Stimulated activated CD4-positive, alpha-beta T cell treated with anti-CD3 and anti-CD28 coated beads, Interleukin-4, amount 100 ng/mL, for 24 hours (primary cell): ENCODE measurements at regions not wholly inside any gene's neighbourhood (a gene's known extent, or its start where the extent isn't known, plus 50 kb on each side); places are given as distances from the start of the nearest gene placed in this dataset.

Experiments
- DNase-seq: peaks from one replicate; pipeline ENCODE4 v3.0.0-alpha.2; 2020

DNA sequence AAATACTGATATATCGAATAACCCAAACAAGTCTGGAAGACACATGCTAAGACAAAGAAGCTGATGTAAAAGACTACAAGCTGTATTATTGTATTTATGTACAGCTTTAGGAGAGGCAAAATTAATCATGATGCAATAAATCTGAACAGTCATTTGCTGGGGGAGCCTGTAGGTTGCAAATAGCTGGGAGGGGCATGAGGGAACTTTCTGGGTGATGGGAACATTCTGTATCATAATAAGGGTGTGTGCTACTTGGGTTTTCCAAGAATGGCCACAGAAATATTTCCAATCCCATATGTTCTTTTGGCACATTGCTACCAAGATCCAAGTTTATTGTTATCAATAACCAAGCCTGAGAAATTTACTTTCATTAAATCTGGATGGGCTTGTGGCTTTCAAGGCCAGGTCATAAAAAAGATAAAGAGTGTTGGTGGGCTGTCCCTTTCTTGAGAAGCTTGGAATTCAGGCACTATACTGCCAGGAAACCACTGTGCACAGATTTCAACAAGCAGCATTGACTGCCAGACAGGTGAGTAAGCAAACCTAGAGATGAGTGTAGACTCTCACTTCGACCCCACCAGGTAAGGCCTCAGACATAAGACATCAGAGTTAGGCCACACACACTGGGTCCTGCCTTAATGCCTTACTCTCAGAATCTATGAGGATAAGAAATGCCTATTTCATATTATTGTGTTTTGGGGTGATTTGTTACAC lies 629.7 kb upstream of the FZD8 start:
- no peak for DNase-seq

DNA sequence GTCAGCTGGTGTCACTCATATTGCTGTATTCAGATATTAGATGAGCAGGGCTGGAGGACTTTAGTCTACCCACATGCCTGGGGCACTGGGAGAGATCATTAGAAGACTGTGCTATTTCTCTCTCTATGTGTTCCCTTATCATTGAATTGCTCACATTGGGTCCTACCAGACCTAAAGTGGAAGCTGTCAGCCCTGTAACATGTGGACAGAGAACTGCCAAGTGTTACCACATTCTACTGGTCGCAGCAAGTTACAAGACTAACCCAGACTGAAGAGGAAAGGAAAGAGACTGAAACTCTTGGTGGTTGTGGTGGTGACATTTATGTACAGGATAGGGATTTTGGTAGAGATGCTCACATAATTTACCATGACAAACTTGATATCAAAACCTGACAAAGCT lies 627.1 kb upstream of the FZD8 start:
- no peak for DNase-seq

DNA sequence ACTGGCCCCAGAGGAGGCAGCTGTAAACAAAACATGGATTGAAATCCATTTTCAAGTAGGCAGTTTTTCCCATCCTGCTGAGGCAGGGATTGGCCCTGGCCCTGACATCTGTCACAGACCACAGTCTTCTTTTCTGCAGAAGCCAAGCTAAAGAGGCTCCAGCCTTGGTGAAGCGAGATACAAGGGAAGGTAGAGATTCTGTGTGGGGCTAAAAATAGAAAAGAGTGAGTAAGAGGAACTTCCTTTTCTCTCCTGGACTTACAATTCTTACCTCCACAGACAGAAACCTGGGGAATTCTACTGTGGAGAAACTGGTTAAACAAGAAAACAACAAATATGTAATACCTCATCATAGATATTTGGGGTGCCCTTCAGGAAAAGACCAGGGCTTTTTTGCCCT lies 624.8 kb upstream of the FZD8 start:
- no peak for DNase-seq

DNA sequence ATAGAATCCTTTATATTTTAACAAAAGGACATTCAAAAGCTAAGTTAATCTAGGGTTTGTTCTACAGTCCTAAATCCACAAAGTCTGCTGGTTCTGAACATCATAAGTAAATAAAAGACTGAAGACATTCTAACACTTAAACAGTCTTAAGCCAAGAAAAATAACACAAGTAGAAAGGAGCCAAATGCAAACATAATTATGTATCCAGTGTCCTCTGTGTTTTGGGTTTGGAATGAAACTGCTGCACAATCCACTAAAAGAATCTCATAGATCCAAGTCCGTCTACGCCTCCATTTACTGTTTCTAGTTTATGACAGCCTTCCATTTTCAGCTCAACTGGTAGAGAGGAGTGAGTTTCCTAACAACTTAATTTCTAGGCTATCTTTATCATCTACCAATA lies 623.6 kb upstream of the FZD8 start:
- DNase-seq: no peak

DNA sequence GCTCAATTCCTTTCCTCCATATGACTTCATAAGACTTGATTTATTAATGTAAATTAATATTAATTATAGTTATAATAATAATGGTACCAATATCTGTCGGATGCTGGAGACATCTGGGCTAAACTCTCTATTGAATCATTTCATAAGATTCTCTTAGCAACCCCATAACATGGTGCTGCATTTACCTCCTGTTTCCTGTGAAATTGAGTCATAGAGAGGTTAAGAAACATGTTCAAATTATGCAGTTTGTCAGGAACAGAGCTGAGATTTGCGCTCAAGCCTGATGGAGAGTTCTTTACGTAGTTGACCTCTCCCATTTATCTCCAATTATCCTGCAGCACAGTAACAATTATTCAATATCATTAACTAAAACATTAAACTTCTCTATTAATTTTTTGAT lies 621.8 kb upstream of the FZD8 start:
- DNase-seq: no peak

DNA sequence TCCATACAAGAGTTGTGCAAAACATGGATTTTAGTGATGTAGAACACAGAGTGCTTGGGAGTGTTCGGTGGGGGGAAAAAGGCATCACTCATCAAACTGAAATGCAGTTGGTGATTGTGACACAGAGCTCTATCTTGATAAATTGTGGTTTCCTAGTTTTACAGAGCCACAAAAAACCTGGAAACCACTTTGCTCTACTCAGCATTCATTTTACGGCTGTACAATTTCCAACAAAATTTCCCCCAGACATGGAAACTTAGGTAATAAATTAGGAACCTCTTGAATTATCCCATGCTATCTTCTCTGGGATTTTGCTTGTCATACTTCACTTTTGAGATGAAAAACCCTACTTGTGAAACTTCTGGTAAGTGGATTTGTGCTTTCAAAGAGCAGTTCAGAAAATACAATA lies 614.9 kb upstream of the FZD8 start:
- no peak for DNase-seq

DNA sequence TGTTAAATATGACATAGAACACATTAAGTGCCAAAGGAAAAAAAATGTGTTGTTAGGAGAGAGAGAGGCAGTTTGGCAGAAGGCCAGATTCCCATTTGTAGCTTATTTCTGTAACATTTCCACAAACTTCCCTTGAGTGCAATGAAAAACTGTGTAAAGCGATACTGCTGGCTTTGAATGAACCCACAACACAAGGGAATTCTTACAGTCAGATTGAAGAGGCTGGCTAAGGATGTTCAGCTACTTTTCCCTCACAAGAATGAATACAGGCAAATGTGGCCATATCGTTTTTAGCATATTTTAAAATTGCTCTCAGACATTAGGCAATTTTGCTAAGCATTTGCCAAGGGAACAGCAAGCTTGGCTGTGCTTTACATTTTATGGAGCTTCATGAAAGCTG lies 614.1 kb upstream of the FZD8 start:
- DNase-seq: no peak

DNA sequence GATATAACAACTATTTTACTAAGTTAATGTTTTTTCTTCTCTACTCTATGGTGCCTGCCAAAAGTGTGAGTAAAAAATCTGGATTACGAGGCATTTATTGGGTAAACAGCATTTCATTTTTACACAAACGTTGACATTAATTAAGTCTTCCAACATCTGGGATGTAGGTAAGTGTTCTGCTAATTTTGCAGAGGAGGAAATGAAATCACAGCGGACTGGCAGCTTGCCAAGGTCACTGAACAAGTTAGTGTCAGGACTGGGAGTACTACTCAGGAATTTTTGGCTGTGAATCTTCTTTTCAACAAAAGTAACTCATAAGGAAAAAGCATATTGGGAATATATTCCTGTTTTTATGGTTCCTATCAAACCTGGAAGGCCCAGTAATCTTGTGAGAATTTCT lies 612.1 kb upstream of the FZD8 start:
- no peak for DNase-seq

DNA sequence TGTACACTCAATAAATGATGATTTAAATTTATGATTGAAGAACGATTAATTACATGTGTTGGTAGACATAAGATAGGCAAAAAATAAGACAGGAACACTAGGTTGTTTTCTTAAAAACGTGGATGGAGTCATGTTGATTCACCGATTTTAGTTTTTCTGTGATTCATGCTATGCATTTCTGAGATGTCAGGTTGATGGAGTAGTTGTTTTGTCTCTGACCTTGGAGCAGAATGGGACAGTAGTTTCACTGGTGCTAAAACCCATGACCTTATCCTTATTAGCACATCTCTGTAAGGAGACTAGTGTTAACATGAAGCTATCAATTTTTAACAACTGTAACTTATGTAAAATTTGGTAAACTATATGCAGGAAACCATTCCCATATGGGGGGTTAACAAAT lies 611.6 kb upstream of the FZD8 start:
- no peak for DNase-seq

DNA sequence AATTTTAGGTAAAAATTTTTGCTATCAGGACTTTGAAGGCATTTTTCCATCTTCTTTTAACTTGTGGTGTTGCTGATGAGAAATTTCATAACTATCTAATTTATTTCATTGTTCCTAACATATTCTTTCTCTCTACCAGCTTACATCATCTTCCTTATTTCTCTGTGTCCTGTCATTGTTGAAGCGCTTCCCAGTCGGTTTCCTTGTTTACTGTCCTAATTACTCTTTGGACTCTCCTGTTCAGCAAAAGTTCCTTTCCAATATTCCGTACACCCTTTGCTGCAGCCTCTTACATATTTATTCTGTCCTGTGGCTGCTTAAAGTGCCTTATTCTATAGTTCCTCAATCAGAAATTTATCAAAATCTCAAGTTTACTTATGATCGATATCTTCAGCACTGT lies 609.0 kb upstream of the FZD8 start:
- DNase-seq: no peak

DNA sequence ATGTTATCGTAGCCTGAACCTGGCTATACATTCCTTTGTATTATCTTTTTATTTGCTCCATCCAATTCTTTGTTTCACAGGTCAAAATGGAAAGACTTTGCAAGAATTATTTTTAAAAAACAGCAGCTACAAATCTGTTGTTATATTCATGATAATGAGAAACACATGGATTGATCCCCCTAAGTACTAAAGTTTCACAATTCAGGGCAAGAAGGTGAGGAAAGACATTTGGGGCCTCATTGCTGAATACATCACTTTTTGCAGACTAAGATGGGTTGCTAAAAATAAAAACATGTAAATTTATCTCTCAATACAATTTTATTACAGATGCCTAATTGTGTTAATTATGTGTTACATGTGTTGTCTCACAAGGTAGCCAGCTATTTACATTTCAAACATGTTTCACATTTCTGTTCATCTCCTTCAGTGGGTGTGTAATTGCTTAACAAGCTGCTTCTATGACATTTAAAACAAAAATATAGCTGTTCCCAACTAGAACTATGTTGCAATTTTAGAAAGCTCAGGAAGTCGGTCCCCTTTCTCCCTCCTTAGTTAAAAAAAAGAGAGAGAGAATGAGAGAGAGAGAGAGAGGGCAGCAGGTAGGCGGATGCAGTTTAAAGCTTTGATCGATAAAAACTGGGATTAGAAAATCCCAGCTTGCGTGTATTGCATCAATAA lies 606.3 kb upstream of the FZD8 start:
- no peak for DNase-seq

DNA sequence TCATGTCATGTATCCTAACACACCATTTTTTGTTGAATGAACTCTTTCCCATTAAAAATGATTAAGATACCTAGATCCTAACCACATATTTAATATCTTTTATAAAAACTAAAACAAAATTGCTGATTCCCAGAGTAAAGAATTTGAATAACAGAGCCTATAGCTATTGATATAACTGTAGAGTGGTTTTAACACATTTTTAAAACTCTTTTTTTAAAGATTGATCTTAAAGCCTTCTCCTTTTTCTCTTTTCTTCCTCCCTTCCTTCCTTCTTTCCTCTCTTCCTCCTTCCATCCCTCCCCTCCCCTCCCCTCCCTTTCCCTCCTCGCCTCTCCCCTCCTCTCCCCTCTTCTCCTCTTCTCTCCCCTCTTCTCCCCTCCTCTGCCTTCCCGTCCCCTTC lies 605.4 kb upstream of the FZD8 start:
- no peak for DNase-seq

DNA sequence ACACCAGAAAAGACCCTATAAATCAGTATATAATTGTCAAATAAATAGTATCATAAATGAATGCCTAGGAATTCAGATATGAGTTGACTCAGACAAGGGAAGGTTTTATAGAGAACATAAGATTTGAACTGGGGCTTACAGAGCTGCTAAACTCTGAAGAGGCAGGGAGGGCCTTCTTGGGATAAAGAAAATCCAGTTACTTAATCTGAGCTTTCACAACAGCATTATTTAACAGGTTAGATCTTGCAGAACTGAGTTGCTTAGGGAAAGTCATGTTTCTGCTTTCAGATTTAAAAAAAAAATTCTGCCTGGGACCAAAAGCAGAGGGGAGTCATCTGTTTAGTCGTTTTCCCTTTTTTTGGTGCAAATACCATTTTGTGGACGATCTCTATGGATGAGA lies 594.8 kb upstream of the FZD8 start:
- no peak for DNase-seq

DNA sequence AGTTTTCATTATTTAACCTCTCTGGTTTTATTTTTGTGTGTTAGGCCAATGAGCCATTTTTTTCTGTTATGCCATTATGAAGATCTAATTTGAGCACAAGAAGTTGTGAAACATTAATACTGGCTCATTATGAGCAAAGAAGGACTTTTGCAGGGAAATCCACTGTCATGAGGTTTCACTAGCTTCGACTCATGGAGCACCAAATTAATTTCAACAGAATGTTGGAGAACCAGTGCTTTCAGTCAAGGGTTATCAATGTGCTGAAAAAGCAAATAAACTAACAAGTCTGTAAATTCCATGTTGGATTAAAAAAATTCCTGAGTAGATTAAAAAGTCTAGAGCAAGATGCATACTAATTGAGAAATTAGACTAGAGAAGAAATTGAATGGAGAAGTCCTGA lies 594.2 kb upstream of the FZD8 start:
- no peak for DNase-seq

DNA sequence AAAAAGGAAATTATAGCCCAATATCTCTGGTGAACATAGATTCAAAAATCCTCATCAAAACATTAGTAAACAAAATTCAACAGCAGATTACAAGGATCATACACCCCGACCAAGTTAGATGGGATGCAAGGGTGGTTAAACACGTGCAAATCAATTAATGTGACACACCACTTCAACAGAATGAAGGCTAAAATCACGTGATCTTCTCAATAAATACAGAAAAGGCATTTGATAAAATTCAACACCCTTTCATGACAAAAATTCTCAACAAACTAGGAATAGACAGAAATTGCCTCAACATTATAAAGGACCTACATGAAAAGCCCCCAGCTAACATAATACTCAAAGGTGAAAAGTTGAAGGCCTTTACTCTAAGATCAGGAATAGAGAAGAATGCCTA lies 590.8 kb upstream of the FZD8 start:
- DNase-seq: no peak

DNA sequence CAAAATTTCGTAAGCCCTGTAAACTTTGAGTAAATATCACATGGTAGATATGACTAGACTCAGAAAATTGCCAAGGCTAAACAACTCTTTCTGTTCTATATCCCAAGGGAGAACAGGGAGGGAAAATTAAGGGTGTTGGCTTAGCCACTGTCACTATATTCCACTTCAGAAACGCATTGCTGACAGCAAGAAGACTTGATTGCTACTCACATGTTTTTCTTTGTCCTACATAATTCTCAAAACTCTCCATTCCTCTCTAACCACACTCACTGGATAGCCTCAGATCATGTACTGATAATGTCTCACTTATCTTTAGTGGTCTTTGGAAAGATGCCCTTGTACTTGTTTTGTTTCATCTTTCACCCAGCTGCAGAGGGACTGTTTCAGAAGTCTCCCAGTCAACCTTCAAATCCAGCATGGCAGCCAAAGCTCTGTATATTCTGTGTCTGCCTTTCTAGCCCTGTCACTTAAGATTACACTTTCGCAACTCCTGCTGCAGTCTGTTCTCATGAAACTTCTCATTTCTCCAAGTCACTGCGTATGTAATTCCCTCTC lies 582.4 kb upstream of the FZD8 start:
- DNase-seq: no peak

DNA sequence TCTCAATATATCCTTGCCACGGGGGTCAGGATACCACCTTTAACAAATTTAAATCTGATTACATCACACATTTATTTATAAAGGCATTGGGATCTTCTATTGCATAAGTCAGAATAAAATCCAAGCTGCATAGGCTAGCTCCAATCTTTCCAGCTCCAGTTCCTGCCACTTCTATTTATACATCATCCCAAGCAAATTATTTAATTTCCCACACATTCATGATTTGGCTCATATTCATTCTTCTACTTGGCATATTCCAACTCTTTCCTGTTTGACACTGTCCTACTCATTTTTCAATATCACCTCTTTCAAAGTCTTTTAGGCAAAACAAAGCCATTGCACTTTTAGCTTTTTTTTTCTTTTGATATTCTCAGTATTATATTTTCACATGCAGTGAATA lies 579.0 kb upstream of the FZD8 start:
- no peak for DNase-seq

DNA sequence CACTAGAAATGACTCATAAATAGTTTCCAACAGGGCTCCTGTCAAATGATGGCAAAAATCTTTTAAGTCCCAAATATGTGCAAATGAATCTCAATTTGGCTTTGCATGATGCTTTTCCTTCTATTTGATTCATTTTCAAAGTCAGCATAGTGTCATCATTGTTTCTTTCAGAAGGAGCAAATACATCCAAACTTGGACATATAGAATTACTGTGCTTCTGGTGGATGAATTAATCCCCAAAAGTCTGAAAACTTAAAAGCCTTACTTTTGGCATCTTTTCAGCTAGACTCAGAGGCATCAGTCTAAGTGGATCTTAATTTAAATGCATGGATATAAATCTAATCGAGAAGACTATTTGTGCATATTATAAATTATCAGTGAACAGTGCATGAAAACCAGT lies 578.1 kb upstream of the FZD8 start:
- DNase-seq: no peak

DNA sequence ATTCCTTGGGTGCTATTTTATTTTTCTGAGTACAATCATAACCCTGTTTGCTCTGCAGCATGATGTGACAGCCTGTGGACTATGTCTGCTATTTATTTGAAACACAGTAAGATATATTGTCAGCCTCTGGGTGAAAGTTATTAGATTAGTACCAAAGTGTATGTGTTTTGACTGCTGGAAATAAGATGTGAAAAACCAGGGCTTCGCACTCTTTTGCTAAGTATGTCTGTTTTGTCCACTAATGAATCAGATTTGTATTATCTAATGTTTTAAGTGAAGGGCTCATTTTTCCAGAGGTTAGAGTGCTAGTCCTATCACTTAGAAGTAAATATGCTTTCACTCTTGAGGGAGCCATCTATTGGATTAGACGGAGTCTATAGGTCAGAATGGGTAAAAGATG lies 569.8 kb upstream of the FZD8 start:
- no peak for DNase-seq

DNA sequence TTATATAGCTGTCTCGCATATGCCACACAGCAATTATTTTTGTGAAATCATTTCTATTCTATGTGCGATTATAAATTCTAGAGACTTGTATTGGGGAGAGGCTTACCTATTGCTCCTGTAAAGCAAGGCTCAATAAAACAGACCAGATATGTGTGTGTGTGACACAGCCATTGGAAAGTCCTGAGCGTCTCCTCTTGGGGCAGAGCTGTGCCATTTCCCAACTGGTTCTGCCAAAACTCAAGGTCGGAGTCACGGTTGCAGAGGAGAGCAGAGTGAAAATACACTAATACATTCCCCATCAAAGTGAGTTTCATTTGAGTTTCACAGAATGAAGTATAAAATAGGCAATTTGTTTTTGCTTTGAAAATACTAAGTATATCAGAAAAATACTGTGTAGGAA lies 567.4 kb upstream of the FZD8 start:
- DNase-seq: no peak

DNA sequence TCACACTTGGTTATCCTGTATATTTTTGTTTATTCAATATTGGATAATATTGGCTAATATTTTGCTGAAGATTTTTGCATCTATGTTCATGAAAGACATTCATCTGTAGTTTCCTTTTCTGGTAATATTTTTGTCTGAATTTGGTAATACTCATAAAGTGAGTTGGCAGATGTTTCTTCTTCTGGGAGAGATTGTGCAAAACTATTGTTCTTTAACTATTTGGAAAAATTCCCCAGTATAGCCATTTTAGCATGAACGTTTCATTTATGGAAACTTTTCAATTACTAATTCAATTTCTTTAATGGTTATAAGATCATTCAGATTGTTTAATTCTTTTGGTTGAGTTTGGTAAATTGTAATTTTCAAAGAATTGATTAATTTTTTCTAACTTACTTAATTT lies 560.8 kb upstream of the FZD8 start:
- no peak for DNase-seq

DNA sequence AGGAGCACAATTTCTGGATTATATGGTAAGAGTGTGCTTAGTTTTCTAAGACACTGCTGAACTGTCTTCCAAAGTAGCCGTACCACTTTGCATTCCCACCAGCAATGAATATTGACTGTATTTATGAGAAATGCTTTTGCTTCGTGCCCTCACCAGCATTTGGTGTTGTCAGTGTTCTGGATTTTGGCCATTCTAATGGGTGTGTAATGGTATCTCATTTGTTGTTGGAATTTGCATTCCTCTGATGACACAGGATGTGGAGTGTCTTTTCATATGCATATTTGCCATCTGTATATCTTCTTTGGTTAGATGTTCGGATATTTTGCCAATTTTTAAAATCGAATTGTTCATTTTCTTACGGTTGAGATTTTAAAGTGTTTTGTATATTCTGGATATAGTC lies 558.5 kb upstream of the FZD8 start:
- DNase-seq: no peak

DNA sequence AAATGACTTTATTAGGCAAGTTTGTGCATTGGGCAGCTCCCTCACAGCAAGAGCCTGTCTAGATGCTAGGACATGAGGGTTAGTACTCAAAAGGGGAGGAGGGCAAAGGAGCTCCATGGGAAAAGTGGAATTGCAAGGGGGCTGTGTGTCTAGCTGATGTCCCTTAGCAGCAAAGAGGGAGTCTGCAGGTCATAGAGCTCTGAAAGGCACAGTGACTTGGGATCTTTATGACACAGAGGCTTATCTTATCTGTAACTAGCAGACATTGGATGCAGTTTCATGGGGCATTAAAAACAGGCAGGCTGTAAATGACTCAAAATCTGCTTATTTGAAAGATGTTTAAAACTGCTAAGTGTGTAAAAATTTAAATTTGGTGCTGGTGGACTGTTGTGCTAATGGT lies 556.2 kb upstream of the FZD8 start:
- DNase-seq: no peak

DNA sequence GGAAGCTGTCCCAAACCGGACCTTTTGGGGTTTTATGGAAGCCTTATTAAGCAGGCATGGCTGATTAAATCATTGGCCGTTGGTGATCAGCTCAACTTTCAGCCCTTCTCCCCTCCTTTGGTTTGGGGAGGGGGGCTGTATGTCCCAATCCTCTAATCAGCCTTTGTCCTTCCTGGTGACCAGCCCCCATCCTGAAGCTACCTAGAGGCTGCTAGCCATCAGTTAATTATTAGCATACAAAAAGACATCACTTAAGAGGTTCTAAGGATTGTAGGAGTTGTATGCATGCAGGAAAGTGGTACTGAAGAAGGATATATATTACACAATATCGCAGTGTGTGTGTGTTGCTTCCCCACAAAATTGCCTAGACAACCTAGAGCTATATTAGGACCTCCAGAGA lies 553.3 kb upstream of the FZD8 start:
- DNase-seq: no peak

DNA sequence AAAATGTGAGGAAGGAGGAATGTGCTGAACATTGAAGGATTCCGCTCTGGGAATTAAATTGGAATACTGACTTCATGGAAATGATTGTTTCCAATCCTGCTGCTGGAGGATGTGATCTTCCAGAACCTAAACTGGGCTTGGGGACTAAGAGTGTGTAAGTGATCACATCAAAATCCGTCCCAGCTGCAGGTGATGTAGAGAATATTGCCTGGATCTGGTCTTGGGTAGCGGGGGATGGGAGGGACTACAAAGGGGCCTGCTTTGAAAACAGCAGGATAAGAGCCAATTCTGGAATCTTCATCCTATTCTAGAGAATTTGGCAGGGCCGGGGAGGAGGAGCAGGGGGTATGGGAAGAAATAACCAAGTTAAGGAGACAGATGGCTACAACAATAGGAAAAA lies 552.2 kb upstream of the FZD8 start:
- DNase-seq: no peak
